ENCODE measurements at regions not wholly inside any gene's neighbourhood (a gene's known extent, or its start where the extent isn't known, plus 50 kb on each side); places are given as distances from the start of the nearest gene placed in this dataset.

- TF ChIP-seq SMC3 (conservative IDR thresholded peaks at IDR 0.05; ENCODE audit: poor library complexity) (no peak), EP300 (conservative IDR thresholded peaks at IDR 0.05; ENCODE audit: poor library complexity, severe bottlenecking) (no peak), REST (IDR thresholded peaks at IDR 0.05; ENCODE audit: borderline replicate concordance) (no peak), MXI1 (conservative IDR thresholded peaks at IDR 0.05; ENCODE audit: poor library complexity, severe bottlenecking) (no peak), RAD21 (conservative IDR thresholded peaks at IDR 0.05) (no peak), CTCF (IDR thresholded peaks at IDR 0.05; ENCODE audit: poor library complexity, severe bottlenecking) (no peak), POLR2AphosphoS5 (IDR thresholded peaks at IDR 0.05) (no peak), EZH2 (IDR thresholded peaks at IDR 0.05; ENCODE audit: borderline replicate concordance, insufficient read depth, low read length, poor library complexity, severe bottlenecking) (no peak), TAF1 (IDR thresholded peaks at IDR 0.05; ENCODE audit: low read depth) (no peak)
- H3K4me2 ChIP-seq (ENCODE audit: low read length), result no peak overlapping the region
- H3K9me3 ChIP-seq (ENCODE audit: low read length), result no peaks in the 10 kb centered on the region
Observed at GRCh38 chrX:127128282-127128681, 308.8 kb downstream of the PRR32 start.

GRCh38 chrX:127129510-127129909 is 310.0 kb downstream of the PRR32 start:
- TF ChIP-seq EP300 (conservative IDR thresholded peaks at IDR 0.05; ENCODE audit: poor library complexity, severe bottlenecking) (no peak), REST (IDR thresholded peaks at IDR 0.05; ENCODE audit: borderline replicate concordance) (no peak), SMC3 (conservative IDR thresholded peaks at IDR 0.05; ENCODE audit: poor library complexity) (no peak), CTCF (IDR thresholded peaks at IDR 0.05; ENCODE audit: poor library complexity, severe bottlenecking) (no peak), MXI1 (conservative IDR thresholded peaks at IDR 0.05; ENCODE audit: poor library complexity, severe bottlenecking) (no peak), EZH2 (IDR thresholded peaks at IDR 0.05; ENCODE audit: borderline replicate concordance, insufficient read depth, low read length, poor library complexity, severe bottlenecking) (no peak), TAF1 (IDR thresholded peaks at IDR 0.05; ENCODE audit: low read depth) (no peak), RAD21 (conservative IDR thresholded peaks at IDR 0.05) (no peak), POLR2AphosphoS5 (IDR thresholded peaks at IDR 0.05) (no peak)
- H3K27ac ChIP-seq (ENCODE audit: low read length), result no peak overlapping the region
- no peaks in the 10 kb centered on the region for H3K9me3 ChIP-seq (ENCODE audit: low read length)

More at GRCh38 chrX:127128282-127128681, 308.8 kb downstream of the PRR32 start:
- Histone ChIP-seq H3F3A (ENCODE audit: insufficient read depth, low read length, poor library complexity, severe bottlenecking) (no peaks in the 10 kb centered on the region), H3K4me3 (ENCODE audit: low read length) (no peak overlapping the region), H4K20me1 (ENCODE audit: insufficient read depth) (no peaks in the 10 kb centered on the region), H3K9me2 (ENCODE audit: insufficient read depth, low read length) (no peaks in the 10 kb centered on the region), H3K27ac (ENCODE audit: low read length) (no peak overlapping the region), H3K79me2 (replicated peaks; ENCODE audit: insufficient read depth, low read length) (no peaks in the 10 kb centered on the region), H2AFZ (ENCODE audit: low read depth, low read length) (no peak overlapping the region), H3K36me3 (ENCODE audit: insufficient read depth, low read length) (no peaks in the 10 kb centered on the region), H3K9ac (ENCODE audit: low read length) (no peak overlapping the region), H3K27me3 (ENCODE audit: insufficient read depth, low read depth, low read length) (no peaks in the 10 kb centered on the region)

More at GRCh38 chrX:127129510-127129909, 310.0 kb downstream of the PRR32 start:
- no peaks in the 10 kb centered on the region for H4K20me1 ChIP-seq (ENCODE audit: insufficient read depth)
- H3F3A ChIP-seq (ENCODE audit: insufficient read depth, low read length, poor library complexity, severe bottlenecking), result no peaks in the 10 kb centered on the region
- no peaks in the 10 kb centered on the region for H3K27me3 ChIP-seq (ENCODE audit: insufficient read depth, low read depth, low read length)
- H2AFZ ChIP-seq (ENCODE audit: low read depth, low read length), result no peak overlapping the region
- H3K9ac ChIP-seq (ENCODE audit: low read length), result no peak overlapping the region
- no peaks in the 10 kb centered on the region for H3K9me2 ChIP-seq (ENCODE audit: insufficient read depth, low read length)
- H3K4me3 ChIP-seq (ENCODE audit: low read length), result no peak overlapping the region
- no peaks in the 10 kb centered on the region for H3K36me3 ChIP-seq (ENCODE audit: insufficient read depth, low read length)
- no peak overlapping the region for H3K4me2 ChIP-seq (ENCODE audit: low read length)
- H3K79me2 ChIP-seq (replicated peaks; ENCODE audit: insufficient read depth, low read length), result no peaks in the 10 kb centered on the region

Measured in neural cell (in vitro differentiated cells).